HFFc6 (cell line): ENCODE measurements at regions not wholly inside any gene's neighbourhood (a gene's known extent, or its start where the extent isn't known, plus 50 kb on each side); places are given as distances from the start of the nearest gene placed in this dataset.

Experiments used
- DNase-seq: peaks from one replicate; pipeline ENCODE4 v3.0.0-alpha.2; 2018
- H3K27ac Mint-ChIP-seq: 2 replicates; pipeline ENCODE4 v1.8.0; 2020; ENCODE audit warnings: mild to moderate bottlenecking, mixed read lengths
- H3K27me3 Mint-ChIP-seq: 2 replicates; pipeline ENCODE4 v1.8.0; 2021; ENCODE audit warnings: mild to moderate bottlenecking, moderate library complexity, mixed read lengths; ENCODE audit not compliant: insufficient read depth
- H3K36me3 Mint-ChIP-seq: 2 replicates; pipeline ENCODE4 v1.8.0; 2021; ENCODE audit warnings: low read depth, mixed read lengths
- H3K4me1 Mint-ChIP-seq: 2 replicates; pipeline ENCODE4 v1.8.0; 2020; ENCODE audit warnings: low read depth, mixed read lengths
- H3K4me3 Mint-ChIP-seq: 2 replicates; pipeline ENCODE4 v1.8.0; 2020; ENCODE audit warnings: mild to moderate bottlenecking, moderate library complexity, mixed read lengths
- H3K9me3 Mint-ChIP-seq: 2 replicates; pipeline ENCODE4 v1.8.0; 2020; ENCODE audit warnings: mild to moderate bottlenecking, mixed read lengths
- CTCF ChIP-seq: fragments of 200-600 bp; sonication (generic); IDR thresholded peaks from 2 replicates; pipeline ENCODE4 v1.5.0; 2021; ENCODE audit warnings: antibody characterized with exemption, mild to moderate bottlenecking

DNA sequence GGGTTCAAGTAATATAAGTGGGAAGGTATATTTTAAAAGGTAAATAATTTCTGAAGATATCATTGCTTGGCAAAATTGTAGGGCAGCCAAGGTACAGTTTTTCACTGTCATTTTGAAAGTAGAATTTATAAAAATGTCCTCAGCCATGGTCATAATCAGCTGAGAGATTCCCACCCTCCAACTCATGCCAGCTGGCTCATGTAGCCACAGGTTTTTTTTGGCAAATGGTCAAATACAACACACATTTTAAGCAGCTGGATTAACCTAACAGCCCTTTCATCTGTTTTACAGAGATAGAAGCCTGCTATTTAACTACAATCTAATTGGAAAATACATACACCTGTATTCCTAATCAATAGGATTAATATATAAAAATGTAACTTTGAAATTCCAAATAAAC, 619.2 kb upstream of the SGCG start:
- no peaks in the 10 kb centered on the region; the same call in 1 of the 2 replicates for H3K27me3 Mint-ChIP-seq
- no peak overlapping the region for H3K27ac Mint-ChIP-seq
- no peak for TF ChIP-seq CTCF
- no peak for DNase-seq
- H3K4me1 Mint-ChIP-seq = no peaks in the 10 kb centered on the region
- peaks cover 37% of the 10 kb centered on the region for H3K9me3 Mint-ChIP-seq
- H3K36me3 Mint-ChIP-seq = 0 out of 2 replicates have a peak, but pooled peaks cover 3% of the 10 kb centered on the region
- no peak overlapping the region for H3K4me3 Mint-ChIP-seq

DNA sequence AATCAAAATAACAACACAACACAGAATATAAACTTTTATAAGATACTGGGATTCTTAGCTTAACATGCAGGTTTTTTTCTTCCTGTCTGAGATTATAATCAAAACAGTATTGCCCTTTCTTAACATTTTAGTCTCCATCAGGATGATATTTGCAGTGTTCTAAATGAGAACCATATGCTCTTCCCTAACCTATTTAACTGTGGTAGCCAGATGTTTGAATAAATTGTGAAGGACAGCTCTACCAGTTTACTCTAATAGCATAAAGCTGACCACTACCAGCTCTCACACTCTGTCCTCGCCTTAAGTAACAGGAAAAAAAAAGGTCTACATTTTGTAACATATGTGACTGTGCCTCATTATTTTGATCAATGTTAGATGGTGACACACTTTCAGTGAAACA, 618.7 kb upstream of the SGCG start:
- Mint-ChIP-seq H3K27ac (no peak overlapping the region), H3K4me1 (no peaks in the 10 kb centered on the region), H3K36me3 (no peaks in the 10 kb centered on the region), H3K4me3 (no peak overlapping the region), H3K27me3 (no peaks in the 10 kb centered on the region; the same call in 1 of the 2 replicates), H3K9me3 (peaks cover 35% of the 10 kb centered on the region)
- no peak for TF ChIP-seq CTCF
- DNase-seq = no peak

DNA sequence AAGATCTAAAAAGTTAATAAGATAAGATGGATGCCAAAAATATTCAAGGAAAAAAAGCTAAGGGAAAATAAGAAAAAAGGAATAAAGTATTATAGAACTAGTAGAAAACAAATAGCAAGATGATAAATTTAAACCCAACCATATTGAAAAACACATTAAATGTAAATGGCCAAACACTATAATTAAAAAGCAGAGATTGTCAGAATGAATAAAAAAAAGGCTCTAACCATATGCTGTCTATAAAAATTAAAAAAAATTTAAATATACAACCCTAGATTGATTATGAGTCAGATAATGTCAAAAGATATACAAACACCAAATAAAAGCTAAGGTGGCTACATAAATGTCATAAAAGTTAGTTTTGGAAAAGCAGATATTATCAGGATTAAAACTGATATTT, 617.5 kb upstream of the SGCG start:
- no peak overlapping the region for H3K4me3 Mint-ChIP-seq
- no peak for TF ChIP-seq CTCF
- peaks cover 37% of the 10 kb centered on the region for H3K9me3 Mint-ChIP-seq
- H3K4me1 Mint-ChIP-seq = no peaks in the 10 kb centered on the region
- H3K36me3 Mint-ChIP-seq = no peaks in the 10 kb centered on the region; the same call in 1 of the 2 replicates
- no peak for DNase-seq
- H3K27ac Mint-ChIP-seq = no peak overlapping the region
- H3K27me3 Mint-ChIP-seq = no peaks in the 10 kb centered on the region; the same call in 1 of the 2 replicates

- no peak for DNase-seq
- no peak overlapping the region for H3K27ac Mint-ChIP-seq
- no peaks in the 10 kb centered on the region; the same call in 1 of the 2 replicates for H3K36me3 Mint-ChIP-seq
- TF ChIP-seq CTCF = no peak
- no peak overlapping the region for H3K4me3 Mint-ChIP-seq
- H3K27me3 Mint-ChIP-seq = no peaks in the 10 kb centered on the region
- H3K9me3 Mint-ChIP-seq = peaks cover 38% of the 10 kb centered on the region
- no peaks in the 10 kb centered on the region for H3K4me1 Mint-ChIP-seq
These were observed 611.0 kb upstream of the SGCG start for GRCh38 chr13:22569811-22570210.

DNA sequence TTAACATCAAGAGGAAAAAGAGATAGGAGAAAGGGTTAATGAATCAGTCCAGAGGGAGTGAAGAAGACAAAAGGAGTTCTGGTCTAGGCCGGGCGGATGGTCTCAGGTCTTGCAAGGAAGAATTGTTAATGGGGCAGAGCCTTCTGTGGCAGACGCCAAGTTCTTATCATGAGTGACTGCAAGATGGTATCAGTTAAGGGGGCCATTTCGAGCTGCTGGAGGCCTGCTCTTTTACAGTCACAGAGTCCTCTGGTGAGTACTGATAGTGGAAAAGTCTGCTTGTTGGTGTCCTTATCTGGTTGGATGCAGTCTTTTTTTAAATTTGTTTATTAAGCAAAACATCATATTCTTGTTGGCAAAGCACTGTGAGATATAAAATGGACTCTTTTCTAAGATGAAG, 590.9 kb upstream of the SGCG start:
- Mint-ChIP-seq H3K4me3 (no peak overlapping the region), H3K27ac (no peak overlapping the region), H3K27me3 (no peaks in the 10 kb centered on the region), H3K36me3 (no peaks in the 10 kb centered on the region; the same call in 1 of the 2 replicates), H3K4me1 (no peaks in the 10 kb centered on the region), H3K9me3 (peaks cover 46% of the 10 kb centered on the region)
- DNase-seq = no peak
- no peak for TF ChIP-seq CTCF

DNA sequence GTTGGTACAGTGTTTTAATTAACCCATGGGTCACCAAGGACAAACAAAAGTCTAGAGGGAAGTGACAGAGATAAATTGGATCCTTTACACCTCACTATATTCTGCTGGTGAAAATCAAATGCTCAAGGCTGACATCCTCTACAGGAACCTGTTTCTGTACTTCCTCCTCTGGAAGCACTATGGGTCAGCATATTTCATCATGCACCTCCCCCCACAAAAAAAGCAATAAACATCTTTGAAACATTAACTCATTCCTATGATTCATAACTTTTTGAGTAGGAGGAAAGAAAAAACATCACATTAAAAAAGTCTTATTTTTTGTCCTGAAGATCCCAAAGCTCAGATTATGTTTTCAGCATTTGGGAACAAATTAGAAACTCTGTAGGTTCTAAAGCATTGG, 588.3 kb upstream of the SGCG start:
- peaks cover 48% of the 10 kb centered on the region for H3K9me3 Mint-ChIP-seq
- no peak overlapping the region for H3K4me3 Mint-ChIP-seq
- no peak for DNase-seq
- no peaks in the 10 kb centered on the region for H3K4me1 Mint-ChIP-seq
- H3K27me3 Mint-ChIP-seq = no peaks in the 10 kb centered on the region
- TF ChIP-seq CTCF = no peak
- peaks cover 5% of the 10 kb centered on the region; the same call in 1 of the 2 replicates for H3K36me3 Mint-ChIP-seq
- no peak overlapping the region for H3K27ac Mint-ChIP-seq
